AG09319 (cell line): ENCODE measurements at regions not wholly inside any gene's neighbourhood (a gene's known extent, or its start where the extent isn't known, plus 50 kb on each side); places are given as distances from the start of the nearest gene placed in this dataset.

Source experiments
- DNase-seq: peaks from one replicate; pipeline ENCODE4 v3.0.0-alpha.2; 2010; ENCODE audit warnings: low read depth; ENCODE audit errors: extremely low read depth
- CTCF ChIP-seq: IDR thresholded peaks from 2 replicates; pipeline ENCODE4 v1.5.1; 2011; ENCODE audit warnings: low read depth, mild to moderate bottlenecking, inconsistent platforms, low read length, moderate library complexity

- no peak for DNase-seq
- no peak for TF ChIP-seq CTCF
These were observed 939.3 kb downstream of the CDH18 start for GRCh38 chr5:19048726-19049125.

GRCh38 chr5:19058216-19058615 lies 929.8 kb downstream of the CDH18 start:
- DNase-seq = no peak
- TF ChIP-seq CTCF = no peak

GRCh38 chr5:19064094-19064493 lies 923.9 kb downstream of the CDH18 start:
- DNase-seq = no peak
- TF ChIP-seq CTCF = no peak

- DNase-seq = no peak
- TF ChIP-seq CTCF = no peak
These were observed 920.3 kb downstream of the CDH18 start for GRCh38 chr5:19067741-19068140.

GRCh38 chr5:19098434-19098833 lies 889.6 kb downstream of the CDH18 start:
- no peak for DNase-seq
- no peak for TF ChIP-seq CTCF

- DNase-seq = no peak
- TF ChIP-seq CTCF = no peak
These were observed 888.8 kb downstream of the CDH18 start for GRCh38 chr5:19099195-19099594.

- no peak for DNase-seq
- no peak for TF ChIP-seq CTCF
These were observed 883.1 kb downstream of the CDH18 start for GRCh38 chr5:19104948-19105347.
